ENCODE measurements at regions not wholly inside any gene's neighbourhood (a gene's known extent, or its start where the extent isn't known, plus 50 kb on each side); places are given as distances from the start of the nearest gene placed in this dataset.

DNA sequence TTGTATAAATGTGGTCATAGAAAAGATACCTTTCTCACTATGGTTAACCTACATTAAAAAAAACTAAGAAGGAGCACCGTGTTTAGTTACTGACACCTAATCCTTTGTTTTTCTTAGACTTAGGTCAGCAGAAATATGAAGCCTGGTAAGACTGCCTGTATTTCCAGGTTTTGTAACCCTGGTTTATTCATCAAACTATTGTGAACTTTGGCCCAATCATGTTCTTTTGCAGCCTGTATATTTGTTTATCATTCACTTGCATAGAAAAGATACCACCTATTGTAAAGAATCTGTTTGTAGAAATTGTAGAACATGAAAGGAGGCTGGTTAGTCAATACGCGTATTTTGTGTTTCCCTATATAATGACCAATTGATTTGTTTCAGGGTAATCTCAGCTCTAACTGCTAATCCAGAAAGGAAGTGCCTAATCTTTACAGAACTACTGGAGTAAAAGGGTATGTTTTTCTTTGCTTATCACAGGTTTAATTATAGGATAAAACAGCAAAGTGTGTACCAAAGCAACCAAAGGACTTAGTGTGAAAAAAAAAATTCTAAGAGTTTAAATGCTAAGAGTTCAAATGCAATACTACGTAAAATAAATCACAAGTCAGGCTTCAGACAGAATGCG is 103.6 kb downstream of the LURAP1L start:
- ChIA-PET CTCF (interaction anchor here (1.4 to 3.2 kb wide), 2 partner anchors 58 to 159 kb away, joined by 3 to 10 read pairs; no protein-coding TSS in a partner anchor), POLR2A (no interaction called here)
- Histone ChIP-seq H3K79me2 (ENCODE audit: insufficient read depth) (no peaks in the 10 kb centered on the region), H3K36me3 (replicated peaks in 1 of 2; ENCODE audit: control insufficient read depth in 1 of 2, insufficient read depth in 2 of 2, low read length in 1 of 2) (no peaks in the 10 kb centered on the region), H3K4me1 (ENCODE audit: control insufficient read depth in 1 of 2, insufficient read depth in 2 of 2, low read depth in 1 of 2, low read length in 1 of 2) (no peaks in the 10 kb centered on the region; a peak in 2 of 4 replicates), H3K9me3 (no peaks in the 10 kb centered on the region), H3K27ac (ENCODE audit: low read depth in 2 of 2, low read length in 1 of 2) (no peak overlapping the region), H3K4me2 (no peak overlapping the region), H3K9me2 (no peaks in the 10 kb centered on the region), H3K4me3 (ENCODE audit: low read depth in 2 of 2, low read length in 1 of 2) (no peak overlapping the region), H3K27me3 (ENCODE audit: insufficient read depth) (no peaks in the 10 kb centered on the region), H3F3A (replicated peaks; ENCODE audit: insufficient read depth) (peaks cover 4% of the 10 kb centered on the region), H2AFZ (ENCODE audit: low read depth) (no peak overlapping the region), H3K9ac (no peak overlapping the region), H4K20me1 (ENCODE audit: insufficient read depth) (no peaks in the 10 kb centered on the region)
- 42% methylated on average over 5 of the region's 5 CpGs for WGBS (ENCODE audit: low lambda C conversion rate)
- DNase-seq: no peak
- no peak for TF ChIP-seq ZBTB33 (IDR thresholded peaks at IDR 0.05; ENCODE audit: borderline replicate concordance, low read depth)

DNA sequence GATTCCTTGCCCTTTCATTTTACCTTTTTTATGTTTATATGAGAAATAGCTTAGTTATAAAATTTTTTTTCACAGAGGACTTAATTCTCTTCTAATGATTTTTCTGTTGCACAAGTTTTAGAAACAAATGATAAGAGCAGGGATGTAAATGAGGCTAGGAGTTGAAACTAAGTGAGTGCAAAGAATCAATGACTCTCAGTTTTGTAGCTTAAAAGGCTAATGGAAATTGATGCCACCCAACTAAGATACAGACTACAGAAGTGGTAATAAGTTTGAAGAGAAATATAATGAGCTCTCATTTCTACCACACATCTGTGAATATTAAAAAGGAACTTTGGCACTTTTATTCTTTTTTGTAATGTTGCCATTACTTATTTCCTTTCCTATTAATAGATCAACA is 105.1 kb downstream of the LURAP1L start:
- H4K20me1 ChIP-seq (ENCODE audit: insufficient read depth): no peaks in the 10 kb centered on the region
- no peak for DNase-seq
- POLR2A ChIA-PET: no interaction called here
- H3K9me2 ChIP-seq: no peaks in the 10 kb centered on the region
- H3K4me2 ChIP-seq: no peak overlapping the region
- H3K27me3 ChIP-seq (ENCODE audit: insufficient read depth): no peaks in the 10 kb centered on the region
- H3F3A ChIP-seq (replicated peaks; ENCODE audit: insufficient read depth): peaks cover under 1% of the 10 kb centered on the region
- TF ChIP-seq YY1 (IDR thresholded peaks at IDR 0.05; ENCODE audit: low read depth): no peak
- no peak for TF ChIP-seq CTCF (IDR thresholded peaks at IDR 0.05)
- TF ChIP-seq MAX (IDR thresholded peaks at IDR 0.05; ENCODE audit: low read depth): no peak
- TF ChIP-seq FOXJ3 (CRISPR knock-in tag; IDR thresholded peaks at IDR 0.05): no peak
- no peak for TF ChIP-seq EZH2phosphoT487 (IDR thresholded peaks at IDR 0.05; ENCODE audit: borderline replicate concordance, low read depth)
- TF ChIP-seq IRF3 (IDR thresholded peaks at IDR 0.05; ENCODE audit: low read depth, low read length): no peak
- no peak for TF ChIP-seq USF2 (IDR thresholded peaks at IDR 0.05; ENCODE audit: borderline replicate concordance, low read depth, low read length)
- TF ChIP-seq USF1 (IDR thresholded peaks at IDR 0.05; ENCODE audit: borderline replicate concordance, low read depth): no peak
- TF ChIP-seq ELF1 (IDR thresholded peaks at IDR 0.05): no peak
- TF ChIP-seq TAF1 (IDR thresholded peaks at IDR 0.05; ENCODE audit: borderline replicate concordance, low read depth, low read length): no peak
- no peak for TF ChIP-seq RAD21 (IDR thresholded peaks at IDR 0.05; ENCODE audit: low read length)
- TF ChIP-seq POLR2AphosphoS5 (IDR thresholded peaks at IDR 0.05; ENCODE audit: low read depth, low read length): no peak
- no peak for TF ChIP-seq RFX5 (IDR thresholded peaks at IDR 0.05; ENCODE audit: low read length)
- TF ChIP-seq MXI1 (IDR thresholded peaks at IDR 0.05; ENCODE audit: low read depth, low read length): no peak
- no peak for TF ChIP-seq SIN3A (IDR thresholded peaks at IDR 0.05; ENCODE audit: borderline replicate concordance, low read depth, low read length)
- TF ChIP-seq TCF12 (IDR thresholded peaks at IDR 0.05): no peak
- TF ChIP-seq, protein P1, sequence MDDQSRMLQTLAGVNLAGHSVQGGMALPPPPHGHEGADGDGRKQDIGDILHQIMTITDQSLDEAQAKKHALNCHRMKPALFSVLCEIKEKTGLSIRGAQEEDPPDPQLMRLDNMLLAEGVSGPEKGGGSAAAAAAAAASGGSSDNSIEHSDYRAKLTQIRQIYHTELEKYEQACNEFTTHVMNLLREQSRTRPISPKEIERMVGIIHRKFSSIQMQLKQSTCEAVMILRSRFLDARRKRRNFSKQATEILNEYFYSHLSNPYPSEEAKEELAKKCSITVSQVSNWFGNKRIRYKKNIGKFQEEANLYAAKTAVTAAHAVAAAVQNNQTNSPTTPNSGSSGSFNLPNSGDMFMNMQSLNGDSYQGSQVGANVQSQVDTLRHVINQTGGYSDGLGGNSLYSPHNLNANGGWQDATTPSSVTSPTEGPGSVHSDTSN (IDR thresholded peaks at IDR 0.05): no peak
- H3K9ac ChIP-seq: no peak overlapping the region
- CTCF ChIA-PET: interaction anchor here (1.1 to 3.2 kb wide), 8 partner anchors 17 to 183 kb away, joined by 3 to 10 read pairs (median 3); partner anchors contain the start of gene LURAP1L
- no peaks in the 10 kb centered on the region; a peak in 2 of 4 replicates for H3K4me1 ChIP-seq (ENCODE audit: control insufficient read depth in 1 of 2, insufficient read depth in 2 of 2, low read depth in 1 of 2, low read length in 1 of 2)
- H3K79me2 ChIP-seq (ENCODE audit: insufficient read depth): no peaks in the 10 kb centered on the region
- no peak overlapping the region for H3K4me3 ChIP-seq (ENCODE audit: low read depth in 2 of 2, low read length in 1 of 2)
- H3K27ac ChIP-seq (ENCODE audit: low read depth in 2 of 2, low read length in 1 of 2): no peak overlapping the region
- peak overlapping the region; percentile 8; the same call in 1 of the 2 replicates for H2AFZ ChIP-seq (ENCODE audit: low read depth)
- H3K36me3 ChIP-seq (replicated peaks in 1 of 2; ENCODE audit: control insufficient read depth in 1 of 2, insufficient read depth in 2 of 2, low read length in 1 of 2): no peaks in the 10 kb centered on the region
- H3K9me3 ChIP-seq: no peaks in the 10 kb centered on the region
